ENCODE measurements at regions not wholly inside any gene's neighbourhood (a gene's known extent, or its start where the extent isn't known, plus 50 kb on each side); places are given as distances from the start of the nearest gene placed in this dataset.

GRCh38 chr22:23503736-23504440, 76.2 kb downstream of the IGLL1 start:
- Mint-ChIP-seq H3K27ac (ENCODE audit: unreplicated experiment) (no peak overlapping the region), H3K36me3 (ENCODE audit: low read depth) (no peaks in the 10 kb centered on the region), H3K4me3 (peak overlapping the region; percentile 56), H3K4me1 (no peaks in the 10 kb centered on the region), H3K27me3 (ENCODE audit: low read depth) (no peaks in the 10 kb centered on the region), H3K9me3 (no peaks in the 10 kb centered on the region)
- DNase-seq (ENCODE audit: low read depth, low spot score): no peak
- TF ChIP-seq CTCF (conservative IDR thresholded peaks at IDR 0.05): no peak

GRCh38 chr22:23503142-23503541, 76.9 kb downstream of the IGLL1 start:
- no peak for DNase-seq (ENCODE audit: low read depth, low spot score)
- Mint-ChIP-seq H3K4me3 (no peak overlapping the region), H3K27me3 (ENCODE audit: low read depth) (no peaks in the 10 kb centered on the region), H3K36me3 (ENCODE audit: low read depth) (no peaks in the 10 kb centered on the region), H3K4me1 (no peaks in the 10 kb centered on the region), H3K9me3 (no peaks in the 10 kb centered on the region), H3K27ac (ENCODE audit: unreplicated experiment) (peak overlapping the region; percentile 27)
- no peak for TF ChIP-seq CTCF (conservative IDR thresholded peaks at IDR 0.05)

GRCh38 chr22:23501708-23502107, 78.4 kb downstream of the IGLL1 start:
- Mint-ChIP-seq H3K4me1 (no peaks in the 10 kb centered on the region), H3K9me3 (no peaks in the 10 kb centered on the region), H3K36me3 (ENCODE audit: low read depth) (no peaks in the 10 kb centered on the region), H3K27me3 (ENCODE audit: low read depth) (no peaks in the 10 kb centered on the region), H3K27ac (ENCODE audit: unreplicated experiment) (no peak overlapping the region), H3K4me3 (no peak overlapping the region)
- DNase-seq (ENCODE audit: low read depth, low spot score): no peak
- no peak for TF ChIP-seq CTCF (conservative IDR thresholded peaks at IDR 0.05)

- H3K27me3 Mint-ChIP-seq (ENCODE audit: low read depth): no peaks in the 10 kb centered on the region
- no peak for DNase-seq (ENCODE audit: low read depth, low spot score)
- peaks cover 2% of the 10 kb centered on the region for H3K4me1 Mint-ChIP-seq
- no peak overlapping the region for H3K4me3 Mint-ChIP-seq
- TF ChIP-seq CTCF (conservative IDR thresholded peaks at IDR 0.05): no peak
- H3K36me3 Mint-ChIP-seq (ENCODE audit: low read depth): no peaks in the 10 kb centered on the region
- no peak overlapping the region for H3K27ac Mint-ChIP-seq (ENCODE audit: unreplicated experiment)
- no peaks in the 10 kb centered on the region for H3K9me3 Mint-ChIP-seq
These were observed 78.8 kb downstream of the IGLL1 start for GRCh38 chr22:23501261-23501619.

- Mint-ChIP-seq H3K27ac (ENCODE audit: unreplicated experiment) (no peak overlapping the region), H3K4me3 (no peak overlapping the region), H3K36me3 (ENCODE audit: low read depth) (no peaks in the 10 kb centered on the region), H3K27me3 (ENCODE audit: low read depth) (no peaks in the 10 kb centered on the region), H3K4me1 (peaks cover 7% of the 10 kb centered on the region), H3K9me3 (no peaks in the 10 kb centered on the region)
- TF ChIP-seq CTCF (conservative IDR thresholded peaks at IDR 0.05): no peak
- no peak for DNase-seq (ENCODE audit: low read depth, low spot score)
These were observed 79.4 kb downstream of the IGLL1 start for GRCh38 chr22:23500508-23501260.

Measured in neural crest cell (in vitro differentiated cells).